ENCODE measurements at regions not wholly inside any gene's neighbourhood (a gene's known extent, or its start where the extent isn't known, plus 50 kb on each side); places are given as distances from the start of the nearest gene placed in this dataset.

- POLR2A ChIA-PET: interaction anchor here (0.8 to 0.9 kb wide), 2 partner anchors 46 to 70 kb away, joined by 3 to 5 read pairs; no protein-coding TSS in a partner anchor
- H3K27me3 Mint-ChIP-seq: no peaks in the 10 kb centered on the region
These were observed 113.0 kb downstream of the DTHD1 start for GRCh38 chr4:36394352-36394903.

GRCh38 chr4:36399762-36400353 is 118.4 kb downstream of the DTHD1 start:
- ChIA-PET POLR2A (no interaction called here), CTCF (interaction anchor here (0.6 to 3.6 kb wide), 72 partner anchors 10 to 1285 kb away, joined by 3 to 86 read pairs (median 4); partner anchors contain the start of gene ARAP2)
- Mint-ChIP-seq H3K4me3 (no peak overlapping the region), H3K27me3 (peaks cover 5% of the 10 kb centered on the region), H3K36me3 (ENCODE audit: low read depth) (peaks cover 4% of the 10 kb centered on the region), H3K27ac (no peak overlapping the region), H3K9me3 (peaks cover 7% of the 10 kb centered on the region), H3K4me1 (ENCODE audit: low read depth) (peaks cover 9% of the 10 kb centered on the region)
- ATAC-seq (peak; percentile 76), DNase-seq (peak; percentile 74)
- peak; percentile 88 for TF ChIP-seq CTCF (IDR thresholded peaks at IDR 0.05)
- intact Hi-C loops (cut with micrococcal nuclease): loop anchor here (1.0 to 10.0 kb wide), 2 partner anchors 49 to 155 kb away; partner anchors contain the start of gene ARAP2

More at GRCh38 chr4:36394352-36394903, 113.0 kb downstream of the DTHD1 start:
- peaks cover 10% of the 10 kb centered on the region for H3K4me1 Mint-ChIP-seq (ENCODE audit: low read depth)
- peak overlapping the region; percentile 55 for H3K4me3 Mint-ChIP-seq
- TF ChIP-seq CTCF (IDR thresholded peaks at IDR 0.05): no peak
- H3K9me3 Mint-ChIP-seq: no peaks in the 10 kb centered on the region
- H3K27ac Mint-ChIP-seq: peak overlapping the region; percentile 95
- intact Hi-C loops (cut with micrococcal nuclease): loop anchor here (10.0 kb wide), 1 partner anchor 150 kb away; the partner anchor contains the start of gene ARAP2
- CTCF ChIA-PET: interaction anchor here (1.2 to 2.4 kb wide), 4 partner anchors 36 to 152 kb away, joined by 3 to 11 read pairs (median 4); no protein-coding TSS in a partner anchor
- H3K36me3 Mint-ChIP-seq (ENCODE audit: low read depth): no peaks in the 10 kb centered on the region
- ATAC-seq (peak; percentile 92), DNase-seq (peak; percentile 50)

- H3K4me1 Mint-ChIP-seq (ENCODE audit: low read depth): peaks cover 9% of the 10 kb centered on the region
These were observed 120.8 kb downstream of the DTHD1 start for GRCh38 chr4:36402008-36402758.

GRCh38 chr4:36411338-36411737 is 129.9 kb downstream of the DTHD1 start:
- H3K9me3 Mint-ChIP-seq: no peaks in the 10 kb centered on the region
- no peaks in the 10 kb centered on the region for H3K4me1 Mint-ChIP-seq (ENCODE audit: low read depth)
- intact Hi-C loops (cut with micrococcal nuclease): no loop called here
- H3K36me3 Mint-ChIP-seq (ENCODE audit: low read depth): no peaks in the 10 kb centered on the region
- DNase-seq: no peak
- ChIA-PET POLR2A (no interaction called here), CTCF (interaction anchor here (4.0 kb wide), 1 partner anchor 13 kb away, joined by 24 read pairs; no protein-coding TSS in a partner anchor)
- H3K4me3 Mint-ChIP-seq: no peak overlapping the region
- H3K27me3 Mint-ChIP-seq: peaks cover 20% of the 10 kb centered on the region
- no peak for TF ChIP-seq CTCF (IDR thresholded peaks at IDR 0.05)
- H3K27ac Mint-ChIP-seq: no peak overlapping the region
- ATAC-seq: no peak

More at GRCh38 chr4:36402008-36402758, 120.8 kb downstream of the DTHD1 start:
- ATAC-seq (no peak), DNase-seq (peak; percentile 14)
- H3K27ac Mint-ChIP-seq: no peak overlapping the region
- TF ChIP-seq CTCF (IDR thresholded peaks at IDR 0.05): no peak
- H3K27me3 Mint-ChIP-seq: peaks cover 5% of the 10 kb centered on the region
- ChIA-PET CTCF (interaction anchor here (0.6 to 1.9 kb wide), 9 partner anchors 16 to 988 kb away, joined by 3 to 5 read pairs (median 3); no protein-coding TSS in a partner anchor), POLR2A (interaction anchor here (1.3 kb wide), 1 partner anchor 157 kb away, joined by 3 read pairs; the partner anchor contains the start of gene ARAP2)
- no peak overlapping the region for H3K4me3 Mint-ChIP-seq
- peaks cover 7% of the 10 kb centered on the region for H3K9me3 Mint-ChIP-seq
- H3K36me3 Mint-ChIP-seq (ENCODE audit: low read depth): peaks cover 4% of the 10 kb centered on the region
- intact Hi-C loops (cut with micrococcal nuclease): no loop called here
